ENCODE measurements at regions not wholly inside any gene's neighbourhood (a gene's known extent, or its start where the extent isn't known, plus 50 kb on each side); places are given as distances from the start of the nearest gene placed in this dataset.

GRCh38 chr6:92770540-92770939 lies 648.8 kb downstream of the EPHA7 start:
- ATAC-seq (ENCODE audit: low FRiP score) = no peak
- no peak for TF ChIP-seq CTCF (IDR thresholded peaks at IDR 0.05)

GRCh38 chr6:92767101-92767500 lies 652.3 kb downstream of the EPHA7 start:
- ATAC-seq (ENCODE audit: low FRiP score) = no peak
- DNase-seq (ENCODE audit: low spot score) = no peak
- TF ChIP-seq CTCF (IDR thresholded peaks at IDR 0.05) = no peak

More at GRCh38 chr6:92770540-92770939, 648.8 kb downstream of the EPHA7 start:
- DNase-seq (ENCODE audit: low spot score) = no peak

GRCh38 chr6:92763680-92764079 lies 655.7 kb downstream of the EPHA7 start:
- DNase-seq (ENCODE audit: low spot score) (no peak), ATAC-seq (ENCODE audit: low FRiP score) (no peak)
- no peak for TF ChIP-seq CTCF (IDR thresholded peaks at IDR 0.05)

GRCh38 chr6:92763274-92763584 lies 656.1 kb downstream of the EPHA7 start:
- no peak for DNase-seq (ENCODE audit: low spot score)

GRCh38 chr6:92762443-92763273 lies 656.7 kb downstream of the EPHA7 start:
- DNase-seq (ENCODE audit: low spot score) (no peak), ATAC-seq (ENCODE audit: low FRiP score) (peak; percentile 23)
- TF ChIP-seq CTCF (IDR thresholded peaks at IDR 0.05) = no peak

More at GRCh38 chr6:92763274-92763584, 656.1 kb downstream of the EPHA7 start:
- peak; percentile 32 for ATAC-seq (ENCODE audit: low FRiP score)
- no peak for TF ChIP-seq CTCF (IDR thresholded peaks at IDR 0.05)

GRCh38 chr6:92759178-92759577 lies 660.2 kb downstream of the EPHA7 start:
- ATAC-seq (ENCODE audit: low FRiP score) (no peak), DNase-seq (ENCODE audit: low spot score) (no peak)
- TF ChIP-seq CTCF (IDR thresholded peaks at IDR 0.05) = no peak

- DNase-seq (ENCODE audit: low spot score) = no peak
- no peak for TF ChIP-seq CTCF (IDR thresholded peaks at IDR 0.05)
- ATAC-seq (ENCODE audit: low FRiP score) = no peak
These were observed 661.4 kb downstream of the EPHA7 start for GRCh38 chr6:92757925-92758324.
